ENCODE measurements at regions not wholly inside any gene's neighbourhood (a gene's known extent, or its start where the extent isn't known, plus 50 kb on each side); places are given as distances from the start of the nearest gene placed in this dataset.

DNA sequence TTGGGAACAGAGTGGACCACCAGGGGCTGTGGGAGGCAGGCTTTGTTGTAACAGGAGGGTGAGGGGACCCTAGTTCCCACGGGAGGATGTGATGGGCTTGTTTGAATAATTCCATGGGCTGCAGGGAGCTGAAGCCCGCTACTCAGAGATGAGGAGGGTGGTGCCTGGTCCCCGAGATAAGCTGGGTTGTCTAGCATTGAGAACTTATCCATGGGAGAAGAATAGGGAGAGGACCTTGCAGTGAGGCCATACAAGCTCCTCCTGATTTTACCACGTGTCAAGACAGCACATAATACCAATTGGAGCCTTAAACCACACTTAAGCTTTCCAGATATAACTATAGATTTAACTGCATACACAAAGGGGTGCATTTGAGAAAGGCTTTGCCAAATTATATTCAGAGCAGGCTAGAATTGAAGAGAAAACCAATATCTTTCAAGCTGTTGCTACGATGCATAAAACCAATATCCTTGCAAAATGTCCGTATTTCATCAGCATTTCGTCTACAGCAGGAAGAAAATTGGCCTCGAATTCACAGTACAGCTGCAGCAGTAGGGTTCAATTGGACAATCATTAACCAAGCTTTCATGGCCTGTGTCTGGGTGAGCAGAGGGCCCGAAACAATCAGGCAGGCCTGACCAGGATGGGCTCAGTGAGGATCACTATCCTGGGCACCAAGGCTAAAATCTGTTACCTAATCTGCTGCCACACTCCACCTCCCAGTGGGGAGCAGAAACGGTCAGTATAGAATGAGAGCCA lies 500.7 kb downstream of the OCA2 start:
- no peaks in the 10 kb centered on the region for H3K4me1 ChIP-seq
- no peaks in the 10 kb centered on the region for H3K36me3 ChIP-seq
- WGBS, 2 donors: 88 to 89% methylated on average over 10 of the region's 10 CpGs
- intact Hi-C loops (cut with DNase I): no loop called here
- no peak for DNase-seq
- H3K27me3 ChIP-seq: no peaks in the 10 kb centered on the region
- H3K9me3 ChIP-seq: no peaks in the 10 kb centered on the region
- no peak overlapping the region for H3K4me3 ChIP-seq (replicated peaks in 1 of 3)
- no peak for TF ChIP-seq POLR2A (IDR thresholded peaks at IDR 0.05)
- TF ChIP-seq, protein P1, sequence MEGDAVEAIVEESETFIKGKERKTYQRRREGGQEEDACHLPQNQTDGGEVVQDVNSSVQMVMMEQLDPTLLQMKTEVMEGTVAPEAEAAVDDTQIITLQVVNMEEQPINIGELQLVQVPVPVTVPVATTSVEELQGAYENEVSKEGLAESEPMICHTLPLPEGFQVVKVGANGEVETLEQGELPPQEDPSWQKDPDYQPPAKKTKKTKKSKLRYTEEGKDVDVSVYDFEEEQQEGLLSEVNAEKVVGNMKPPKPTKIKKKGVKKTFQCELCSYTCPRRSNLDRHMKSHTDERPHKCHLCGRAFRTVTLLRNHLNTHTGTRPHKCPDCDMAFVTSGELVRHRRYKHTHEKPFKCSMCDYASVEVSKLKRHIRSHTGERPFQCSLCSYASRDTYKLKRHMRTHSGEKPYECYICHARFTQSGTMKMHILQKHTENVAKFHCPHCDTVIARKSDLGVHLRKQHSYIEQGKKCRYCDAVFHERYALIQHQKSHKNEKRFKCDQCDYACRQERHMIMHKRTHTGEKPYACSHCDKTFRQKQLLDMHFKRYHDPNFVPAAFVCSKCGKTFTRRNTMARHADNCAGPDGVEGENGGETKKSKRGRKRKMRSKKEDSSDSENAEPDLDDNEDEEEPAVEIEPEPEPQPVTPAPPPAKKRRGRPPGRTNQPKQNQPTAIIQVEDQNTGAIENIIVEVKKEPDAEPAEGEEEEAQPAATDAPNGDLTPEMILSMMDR (IDR thresholded peaks at IDR 0.05): no peak
- no peak overlapping the region for H3K27ac ChIP-seq

DNA sequence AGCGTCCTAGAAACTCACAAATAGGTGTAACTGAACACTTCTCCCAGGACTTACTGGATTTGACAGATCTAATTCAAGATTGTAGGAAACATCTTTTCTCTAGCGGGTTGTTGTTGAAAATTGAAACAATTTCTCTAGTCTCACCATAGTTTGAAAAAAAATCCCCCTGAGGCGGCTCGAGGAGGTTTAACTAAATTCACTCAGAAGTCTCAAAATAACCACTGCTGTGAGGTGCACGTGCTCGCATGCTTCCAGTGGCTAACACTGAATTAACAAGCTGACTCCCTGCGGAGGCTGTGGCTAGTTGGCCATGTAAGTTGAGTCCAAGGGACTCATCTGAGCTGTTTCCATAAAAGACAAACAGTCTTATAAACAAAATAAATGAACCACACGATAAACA lies 503.9 kb downstream of the OCA2 start:
- Histone ChIP-seq H3K36me3 (no peaks in the 10 kb centered on the region), H3K27ac (no peak overlapping the region), H3K4me3 (replicated peaks in 1 of 3) (no peak overlapping the region), H3K4me1 (no peaks in the 10 kb centered on the region), H3K9me3 (no peaks in the 10 kb centered on the region), H3K27me3 (no peaks in the 10 kb centered on the region)
- TF ChIP-seq, protein P1 (IDR thresholded peaks at IDR 0.05): no peak
- TF ChIP-seq POLR2A (IDR thresholded peaks at IDR 0.05): no peak
- DNase-seq: no peak
- WGBS, 2 donors: 69 to 79% methylated on average over 8 of the region's 8 CpGs
- intact Hi-C loops (cut with DNase I): no loop called here

DNA sequence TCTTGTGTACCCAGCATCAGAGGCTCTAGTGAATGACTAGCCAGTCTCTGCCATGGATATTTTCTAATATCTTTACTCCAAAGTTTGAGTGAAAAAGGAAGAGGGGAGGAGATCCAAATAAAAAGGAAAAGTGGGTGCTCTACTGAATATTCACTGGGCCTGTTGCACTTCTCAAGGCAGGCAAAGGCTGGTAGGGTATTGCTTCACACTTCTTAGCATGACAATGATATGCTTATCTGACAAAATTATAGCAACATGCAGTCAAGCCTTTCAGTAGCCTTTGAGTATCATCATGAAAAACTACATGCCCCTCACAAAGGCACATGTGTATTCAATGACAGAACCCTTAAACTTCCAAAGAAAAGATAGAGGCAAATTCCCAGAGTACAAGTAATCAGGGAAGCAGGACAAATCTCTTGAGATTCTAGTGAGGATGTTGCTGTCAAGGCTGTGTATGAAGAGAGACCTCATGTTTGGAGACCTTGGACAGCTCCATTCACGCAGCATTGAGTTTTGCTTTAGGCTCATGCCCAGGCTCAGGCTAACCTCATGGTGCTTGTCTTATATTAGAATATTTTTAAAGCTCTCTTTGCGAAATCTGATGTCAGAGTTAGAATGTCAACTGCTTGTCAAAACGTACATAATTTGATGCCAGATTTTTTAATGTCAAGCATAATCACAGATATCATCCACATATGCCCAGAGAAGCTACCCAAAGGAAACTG lies 506.9 kb downstream of the OCA2 start:
- no peaks in the 10 kb centered on the region for H3K4me1 ChIP-seq
- TF ChIP-seq, protein P1 (IDR thresholded peaks at IDR 0.05): no peak
- no peak for TF ChIP-seq POLR2A (IDR thresholded peaks at IDR 0.05)
- no peak for DNase-seq
- 48 to 57% methylated on average over 3 of the region's 3 CpGs for WGBS, 2 donors
- H3K27me3 ChIP-seq: no peaks in the 10 kb centered on the region
- no peaks in the 10 kb centered on the region for H3K9me3 ChIP-seq
- no peaks in the 10 kb centered on the region for H3K36me3 ChIP-seq
- no peak overlapping the region for H3K27ac ChIP-seq
- intact Hi-C loops (cut with DNase I): no loop called here
- H3K4me3 ChIP-seq (replicated peaks in 1 of 3): no peak overlapping the region

All from thyroid gland (tissue), 4 donors.